CD4-positive, CD25-positive, alpha-beta regulatory T cell (primary cell): ENCODE measurements at regions not wholly inside any gene's neighbourhood (a gene's known extent, or its start where the extent isn't known, plus 50 kb on each side); places are given as distances from the start of the nearest gene placed in this dataset.

Source experiments
- ATAC-seq, 2 donors: fragments of 150-1000 bp; cut with Tn5 transposase; one replicate each; pipeline ENCODE4 v1.10.0; 2021; ENCODE audit warnings: low read depth in 2 of 2, moderate number of reproducible peaks in 2 of 2, moderate library complexity in 1 of 2
- DNase-seq, 3 donors: peaks; one replicate each; pipeline versions ENCODE4 v3.0.0 to v3.0.0-alpha.2; 2012 to 2022; ENCODE audit warnings: mixed read lengths in 1 of 3
- H3K27ac ChIP-seq: one replicate; pipeline ENCODE4 v1.7.0; 2013; ENCODE audit warnings: mild to moderate bottlenecking, low read length; ENCODE audit not compliant: insufficient read depth, poor library complexity, severe bottlenecking
- H3K27me3 ChIP-seq: one replicate; pipeline ENCODE4 v1.7.0; 2013; ENCODE audit warnings: low read length; ENCODE audit not compliant: control insufficient read depth, insufficient read depth
- H3K36me3 ChIP-seq: one replicate; pipeline ENCODE4 v1.7.0; 2013; ENCODE audit warnings: mild to moderate bottlenecking, low read length, moderate library complexity; ENCODE audit not compliant: control insufficient read depth, insufficient read depth
- H3K4me1 ChIP-seq: 2 replicates; pipeline ENCODE4 v1.7.0; 2013; ENCODE audit warnings: mild to moderate bottlenecking, low read length; ENCODE audit not compliant: insufficient read depth, control insufficient read depth, poor library complexity, severe bottlenecking
- H3K4me3 ChIP-seq: one replicate; pipeline ENCODE4 v1.7.0; 2013; ENCODE audit warnings: low read depth, mild to moderate bottlenecking, low read length, moderate library complexity
- H3K9me3 ChIP-seq, 2 experiments: 1 replicate in 1 of 2; 2 replicates in 1 of 2; pipeline ENCODE4 v1.7.0; 2013; ENCODE audit warnings: low read length in 2 of 2, mild to moderate bottlenecking in 1 of 2, moderate library complexity in 1 of 2; ENCODE audit not compliant: control insufficient read depth in 2 of 2
- H3K27ac Mint-ChIP-seq, 3 donors: one replicate each; pipeline ENCODE4 v1.8.0; 2020 to 2022; ENCODE audit warnings: mild to moderate bottlenecking in 3 of 3, mixed read lengths in 3 of 3, moderate library complexity in 2 of 3
- H3K27me3 Mint-ChIP-seq: one replicate; pipeline ENCODE4 v1.8.0; 2022; ENCODE audit warnings: mild to moderate bottlenecking, mixed read lengths
- H3K36me3 Mint-ChIP-seq: one replicate; pipeline ENCODE4 v1.8.0; 2020; ENCODE audit warnings: mixed read lengths
- H3K4me1 Mint-ChIP-seq, 4 donors: one replicate each; pipeline ENCODE4 v1.8.0; 2020 to 2022; ENCODE audit warnings: mixed read lengths in 4 of 4, mild to moderate bottlenecking in 1 of 4
- H3K4me3 Mint-ChIP-seq, 4 donors: one replicate each; pipeline ENCODE4 v1.8.0; 2020 to 2022; ENCODE audit warnings: mild to moderate bottlenecking in 4 of 4, mixed read lengths in 4 of 4, moderate library complexity in 3 of 4
- H3K9me3 Mint-ChIP-seq, 7 donors: one replicate each; pipeline ENCODE4 v1.8.0; 2020 to 2022; ENCODE audit warnings: mixed read lengths in 7 of 7, mild to moderate bottlenecking in 3 of 7, moderate library complexity in 2 of 7

- no peak overlapping the region for H3K4me3 ChIP-seq
- H3K4me1 Mint-ChIP-seq = no peaks in the 10 kb centered on the region
- H3K4me3 Mint-ChIP-seq = no peak overlapping the region
- H3K27me3 ChIP-seq = no peaks in the 10 kb centered on the region
- H3K9me3 ChIP-seq = no peaks in the 10 kb centered on the region
- H3K4me1 ChIP-seq = no peaks in the 10 kb centered on the region
- H3K9me3 Mint-ChIP-seq = no peaks in the 10 kb centered on the region
- no peaks in the 10 kb centered on the region for H3K36me3 ChIP-seq
- no peak overlapping the region for H3K27ac ChIP-seq
- no peak for DNase-seq
- peaks cover 6% of the 10 kb centered on the region for H3K27me3 Mint-ChIP-seq
- ATAC-seq = no peak
- H3K27ac Mint-ChIP-seq = no peak overlapping the region
- H3K36me3 Mint-ChIP-seq = no peaks in the 10 kb centered on the region
These were observed 197.7 kb downstream of the HIBADH start for GRCh38 chr7:27464970-27465369.

GRCh38 chr7:27466703-27467102 lies 196.0 kb downstream of the HIBADH start:
- Mint-ChIP-seq H3K27me3 (peaks cover 8% of the 10 kb centered on the region), H3K36me3 (no peaks in the 10 kb centered on the region), H3K9me3 (no peaks in the 10 kb centered on the region), H3K4me3 (no peak overlapping the region), H3K27ac (no peak overlapping the region), H3K4me1 (no peaks in the 10 kb centered on the region)
- DNase-seq (no peak), ATAC-seq (no peak)
- no peaks in the 10 kb centered on the region for H3K9me3 ChIP-seq
- no peaks in the 10 kb centered on the region for H3K4me1 ChIP-seq
- no peaks in the 10 kb centered on the region for H3K36me3 ChIP-seq
- H3K27me3 ChIP-seq = no peaks in the 10 kb centered on the region
- no peak overlapping the region for H3K4me3 ChIP-seq
- H3K27ac ChIP-seq = no peak overlapping the region

- Mint-ChIP-seq H3K4me1 (no peaks in the 10 kb centered on the region), H3K9me3 (no peaks in the 10 kb centered on the region), H3K36me3 (no peaks in the 10 kb centered on the region), H3K27ac (no peak overlapping the region), H3K27me3 (peaks cover 15% of the 10 kb centered on the region), H3K4me3 (no peak overlapping the region)
- Histone ChIP-seq H3K27ac (no peak overlapping the region), H3K9me3 (no peaks in the 10 kb centered on the region), H3K4me1 (no peaks in the 10 kb centered on the region), H3K27me3 (peaks cover 3% of the 10 kb centered on the region), H3K4me3 (no peak overlapping the region), H3K36me3 (no peaks in the 10 kb centered on the region)
- ATAC-seq = no peak
- no peak for DNase-seq
These were observed 190.6 kb downstream of the HIBADH start for GRCh38 chr7:27472043-27472442.
